ENCODE measurements at regions not wholly inside any gene's neighbourhood (a gene's known extent, or its start where the extent isn't known, plus 50 kb on each side); places are given as distances from the start of the nearest gene placed in this dataset.
"Not testable (repeated sequence)": the region's sequence is repeated elsewhere in the genome, so short reads cannot be mapped to it uniquely, and the experiment has no call there.

DNA sequence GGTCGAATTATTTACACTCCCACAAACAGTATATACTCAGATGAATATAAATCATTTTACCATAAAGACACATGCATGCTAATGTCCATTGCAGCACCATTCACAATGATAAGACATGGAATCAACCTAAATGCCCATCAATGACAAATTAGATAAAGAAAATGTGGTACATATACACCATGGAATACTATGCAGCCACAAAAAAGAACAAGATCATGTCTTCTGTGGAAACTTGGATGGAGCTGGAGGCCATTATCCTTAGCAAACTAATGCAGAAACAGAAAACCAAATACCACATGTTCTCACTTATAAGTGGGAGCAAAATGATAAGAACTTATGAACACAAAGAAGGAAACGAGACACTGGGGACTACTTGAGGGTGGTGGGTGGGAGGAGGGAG, 125.3 kb downstream of the CD83 start:
- POLR2A ChIA-PET; H4K20me1 ChIP-seq (ENCODE audit: insufficient read depth, low read length); H3K4me2 ChIP-seq (ENCODE audit: low read depth, low read length); H2AFZ ChIP-seq (ENCODE audit: low read length); BruUV-seq (replicated peaks); H3K36me3 ChIP-seq (replicated peaks in 1 of 2; ENCODE audit: control insufficient read depth in 1 of 2, insufficient read depth in 2 of 2, low read length in 2 of 2); CTCF ChIA-PET (ENCODE audit: low intra/inter-chr PET ratio, low total read pairs); intact Hi-C loops (cut with micrococcal nuclease; ENCODE audit: unreplicated experiment); H3K79me2 ChIP-seq (ENCODE audit: insufficient read depth, low read length); H3K27me3 ChIP-seq (ENCODE audit: control insufficient read depth in 1 of 2, insufficient read depth in 2 of 2, low read length in 2 of 2); H3K9ac ChIP-seq (ENCODE audit: insufficient read depth, low read depth, low read length); H3K9me3 ChIP-seq (ENCODE audit: low read length); FAIRE-seq; H3K4me1 ChIP-seq (ENCODE audit: insufficient read depth, low read length); DNase-seq (ENCODE audit: low spot score); ATAC-seq; H3K4me3 ChIP-seq (replicated peaks in 1 of 3; ENCODE audit: insufficient read depth in 1 of 3, low read depth in 2 of 3, low read length in 3 of 3); in situ Hi-C loops (cut with HindIII; ENCODE audit: extremely low pct_ligation_motif_present, low pct_unique_long_range_greater_than_20kb); H3K27ac ChIP-seq (ENCODE audit: extremely low read length, insufficient read depth, low read length): not testable (repeated sequence)
- WGBS (ENCODE audit: low lambda C conversion rate) = 1% methylated on average over 2 of the region's 2 CpGs
- TF ChIP-seq, protein P1, sequence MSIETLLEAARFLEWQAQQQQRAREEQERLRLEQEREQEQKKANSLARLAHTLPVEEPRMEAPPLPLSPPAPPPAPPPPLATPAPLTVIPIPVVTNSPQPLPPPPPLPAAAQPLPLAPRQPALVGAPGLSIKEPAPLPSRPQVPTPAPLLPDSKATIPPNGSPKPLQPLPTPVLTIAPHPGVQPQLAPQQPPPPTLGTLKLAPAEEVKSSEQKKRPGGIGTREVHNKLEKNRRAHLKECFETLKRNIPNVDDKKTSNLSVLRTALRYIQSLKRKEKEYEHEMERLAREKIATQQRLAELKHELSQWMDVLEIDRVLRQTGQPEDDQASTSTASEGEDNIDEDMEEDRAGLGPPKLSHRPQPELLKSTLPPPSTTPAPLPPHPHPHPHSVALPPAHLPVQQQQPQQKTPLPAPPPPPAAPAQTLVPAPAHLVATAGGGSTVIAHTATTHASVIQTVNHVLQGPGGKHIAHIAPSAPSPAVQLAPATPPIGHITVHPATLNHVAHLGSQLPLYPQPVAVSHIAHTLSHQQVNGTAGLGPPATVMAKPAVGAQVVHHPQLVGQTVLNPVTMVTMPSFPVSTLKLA (IDR thresholded peaks at IDR 0.05) = peak; percentile 9; the same call in 1 of the 2 replicates

DNA sequence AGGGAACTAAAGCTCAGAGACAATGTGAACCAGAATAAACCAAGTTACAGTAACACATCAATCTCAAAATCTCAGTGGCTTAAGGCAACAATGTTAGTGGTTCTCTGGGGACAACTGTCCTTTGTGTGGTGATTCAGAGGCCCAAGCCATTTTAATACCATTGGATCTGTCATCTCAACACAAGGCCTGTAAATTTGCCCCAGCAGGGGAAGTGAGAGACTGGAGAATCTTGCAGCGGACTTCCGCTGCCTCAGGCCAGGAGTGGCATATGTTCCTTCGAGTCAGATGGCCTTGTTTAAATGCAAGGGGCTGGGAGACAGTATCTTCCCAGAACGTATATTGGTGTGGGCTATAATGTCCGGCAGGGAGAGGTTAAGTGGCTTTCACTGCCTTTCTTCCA, 126.0 kb downstream of the CD83 start:
- TF ChIP-seq BRCA1 (CRISPR knock-in tag; IDR thresholded peaks at IDR 0.05) (no peak), ZNF605 (CRISPR knock-in tag; IDR thresholded peaks at IDR 0.05) (no peak), ZNF761 (CRISPR knock-in tag; conservative IDR thresholded peaks at IDR 0.05) (no peak), GATAD2A (CRISPR knock-in tag; IDR thresholded peaks at IDR 0.05) (no peak), FIP1L1 (IDR thresholded peaks at IDR 0.05; ENCODE audit: borderline replicate concordance, insufficient read depth, low read depth, low read length) (no peak), ATF1 (CRISPR knock-in tag; IDR thresholded peaks at IDR 0.05) (no peak), ZNF790 (CRISPR knock-in tag; IDR thresholded peaks at IDR 0.05; ENCODE audit: borderline replicate concordance) (no peak), TSC22D2 (CRISPR knock-in tag; IDR thresholded peaks at IDR 0.05; ENCODE audit: borderline replicate concordance) (no peak)
- Histone ChIP-seq H3K27ac (ENCODE audit: extremely low read length, insufficient read depth, low read length) (no peak overlapping the region), H3K27me3 (ENCODE audit: control insufficient read depth in 1 of 2, insufficient read depth in 2 of 2, low read length in 2 of 2) (no peaks in the 10 kb centered on the region), H3K36me3 (replicated peaks in 1 of 2; ENCODE audit: control insufficient read depth in 1 of 2, insufficient read depth in 2 of 2, low read length in 2 of 2) (no peaks in the 10 kb centered on the region), H3K9ac (ENCODE audit: insufficient read depth, low read depth, low read length) (no peak overlapping the region), H4K20me1 (ENCODE audit: insufficient read depth, low read length) (no peaks in the 10 kb centered on the region), H3K4me1 (ENCODE audit: insufficient read depth, low read length) (no peaks in the 10 kb centered on the region), H3K9me3 (ENCODE audit: low read length) (no peaks in the 10 kb centered on the region), H2AFZ (ENCODE audit: low read length) (no peak overlapping the region), H3K4me2 (ENCODE audit: low read depth, low read length) (no peak overlapping the region), H3K79me2 (ENCODE audit: insufficient read depth, low read length) (no peaks in the 10 kb centered on the region), H3K4me3 (replicated peaks in 1 of 3; ENCODE audit: insufficient read depth in 1 of 3, low read depth in 2 of 3, low read length in 3 of 3) (no peak overlapping the region)
- ATAC-seq (no peak), DNase-seq (ENCODE audit: low spot score) (no peak), FAIRE-seq (no peak)
- POLR2A ChIA-PET = no interaction called here
- in situ Hi-C loops (cut with HindIII; ENCODE audit: extremely low pct_ligation_motif_present, low pct_unique_long_range_greater_than_20kb) = no loop called here
- intact Hi-C loops (cut with micrococcal nuclease; ENCODE audit: unreplicated experiment) = no loop called here
- no TSS peak for BruUV-seq (replicated peaks)
- 65% methylated on average over 5 of the region's 5 CpGs for WGBS (ENCODE audit: low lambda C conversion rate)
- CTCF ChIA-PET (ENCODE audit: low intra/inter-chr PET ratio, low total read pairs) = no interaction called here

All from HepG2 (cell line).